ENCODE measurements at regions not wholly inside any gene's neighbourhood (a gene's known extent, or its start where the extent isn't known, plus 50 kb on each side); places are given as distances from the start of the nearest gene placed in this dataset.

GRCh38 chr3:99537416-99537815 lies 101.0 kb upstream of the COL8A1 start:
- Histone ChIP-seq H3K27ac (peak overlapping the region in 1 of 4 donors; percentile 23), H3K36me3 (no peaks in the 10 kb centered on the region), H3K4me1 (no peaks in the 10 kb centered on the region), H3K27me3 (no peaks in the 10 kb centered on the region), H3K9me3 (no peaks in the 10 kb centered on the region), H3K4me3 (no peak overlapping the region)
- WGBS, 2 donors: 81 to 84% methylated on average over 4 of the region's 4 CpGs
- DNase-seq: no peak
- intact Hi-C loops (cut with DNase I): no loop called here
- TF ChIP-seq POLR2AphosphoS5 (IDR thresholded peaks at IDR 0.05): no peak
- no peak for TF ChIP-seq POLR2A (IDR thresholded peaks at IDR 0.05)
- TF ChIP-seq EP300 (IDR thresholded peaks at IDR 0.05): no peak
- no peak for TF ChIP-seq CTCF (IDR thresholded peaks at IDR 0.05)

- no peak overlapping the region for H3K4me3 ChIP-seq
- intact Hi-C loops (cut with DNase I): no loop called here
- H3K27me3 ChIP-seq: no peaks in the 10 kb centered on the region
- no peak for DNase-seq
- H3K9me3 ChIP-seq: no peaks in the 10 kb centered on the region
- peak overlapping the region in 1 of 4 donors; percentile 23 for H3K27ac ChIP-seq
- 74 to 75% methylated on average over 2 of the region's 2 CpGs for WGBS, 2 donors
- no peaks in the 10 kb centered on the region for H3K4me1 ChIP-seq
- H3K36me3 ChIP-seq: no peaks in the 10 kb centered on the region
- no peak for TF ChIP-seq EP300 (IDR thresholded peaks at IDR 0.05)
- no peak for TF ChIP-seq POLR2A (IDR thresholded peaks at IDR 0.05)
- TF ChIP-seq CTCF (IDR thresholded peaks at IDR 0.05): no peak
- no peak for TF ChIP-seq POLR2AphosphoS5 (IDR thresholded peaks at IDR 0.05)
These were observed 101.7 kb upstream of the COL8A1 start for GRCh38 chr3:99536555-99537314.

- no peaks in the 10 kb centered on the region for H3K4me1 ChIP-seq
- intact Hi-C loops (cut with DNase I): no loop called here
These were observed 103.3 kb upstream of the COL8A1 start for GRCh38 chr3:99534951-99535704.

GRCh38 chr3:99532246-99532645 lies 106.1 kb upstream of the COL8A1 start:
- TF ChIP-seq CTCF (IDR thresholded peaks at IDR 0.05) (peak in 3 of 4 experiments; percentile 17 to 32 (median 20)), POLR2AphosphoS5 (IDR thresholded peaks at IDR 0.05) (no peak)
- Histone ChIP-seq H3K36me3 (no peaks in the 10 kb centered on the region), H3K27me3 (no peaks in the 10 kb centered on the region), H3K9me3 (no peaks in the 10 kb centered on the region), H3K4me1 (no peaks in the 10 kb centered on the region), H3K4me3 (no peak overlapping the region), H3K27ac (no peak overlapping the region)
- no peak for DNase-seq
- 18 to 60% methylated on average over 2 of the region's 2 CpGs for WGBS, 2 donors
- intact Hi-C loops (cut with DNase I): no loop called here

More at GRCh38 chr3:99534951-99535704, 103.3 kb upstream of the COL8A1 start:
- no peak for TF ChIP-seq CTCF (IDR thresholded peaks at IDR 0.05)
- TF ChIP-seq EP300 (IDR thresholded peaks at IDR 0.05): no peak
- no peak for TF ChIP-seq POLR2A (IDR thresholded peaks at IDR 0.05)
- no peak for TF ChIP-seq POLR2AphosphoS5 (IDR thresholded peaks at IDR 0.05)
- Histone ChIP-seq H3K4me3 (no peak overlapping the region), H3K27me3 (no peaks in the 10 kb centered on the region), H3K27ac (no peak overlapping the region), H3K36me3 (no peaks in the 10 kb centered on the region), H3K9me3 (no peaks in the 10 kb centered on the region)
- 70 to 77% methylated on average over 2 of the region's 2 CpGs for WGBS, 2 donors
- DNase-seq: no peak

Measured in sigmoid colon (tissue), 6 donors.